NT2/D1 (cell line): ENCODE measurements at regions not wholly inside any gene's neighbourhood (a gene's known extent, or its start where the extent isn't known, plus 50 kb on each side); places are given as distances from the start of the nearest gene placed in this dataset.

Experiments
- SUZ12 ChIP-seq: IDR thresholded peaks from 2 replicates; pipeline ENCODE4 v1.6.1; 2011; ENCODE audit not compliant: insufficient read length, insufficient read depth; ENCODE audit errors: extremely low read depth
- YY1 ChIP-seq: IDR thresholded peaks from 2 replicates; pipeline ENCODE4 v1.6.1; 2011; ENCODE audit not compliant: insufficient read length, insufficient read depth
- ZNF274 ChIP-seq: IDR thresholded peaks from 2 replicates; pipeline ENCODE4 v1.6.1; 2011; ENCODE audit warnings: mild to moderate bottlenecking, low read depth, low read length

GRCh38 chr21:40936771-40937261 lies 89.9 kb upstream of the DSCAM start:
- TF ChIP-seq SUZ12, result no peak
- TF ChIP-seq YY1, result no peak
- no peak for TF ChIP-seq ZNF274
